ENCODE measurements at regions not wholly inside any gene's neighbourhood (a gene's known extent, or its start where the extent isn't known, plus 50 kb on each side); places are given as distances from the start of the nearest gene placed in this dataset.

DNA sequence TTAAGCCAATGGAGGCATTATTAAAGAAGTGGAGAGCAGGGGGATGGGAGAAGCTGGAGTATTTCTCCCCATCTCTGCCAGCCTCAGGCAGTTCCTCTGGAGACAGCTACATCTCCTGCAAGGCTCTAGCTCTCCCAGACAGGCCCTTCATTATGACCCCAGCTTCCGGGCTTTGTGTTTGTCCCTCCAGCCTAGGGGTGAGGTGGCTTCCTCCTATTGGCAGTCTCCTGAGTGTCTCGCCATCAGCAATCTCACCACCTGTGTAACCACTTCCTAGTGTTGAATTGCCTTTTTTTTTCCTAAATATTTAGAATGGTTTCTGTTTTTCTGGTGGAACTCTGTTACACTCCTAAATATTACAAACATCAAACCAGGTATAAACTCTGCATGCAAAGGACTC is 122.3 kb downstream of the FAM174B start:
- DNase-seq (ENCODE audit: low spot score), result no peak
- TF ChIP-seq, protein P1, sequence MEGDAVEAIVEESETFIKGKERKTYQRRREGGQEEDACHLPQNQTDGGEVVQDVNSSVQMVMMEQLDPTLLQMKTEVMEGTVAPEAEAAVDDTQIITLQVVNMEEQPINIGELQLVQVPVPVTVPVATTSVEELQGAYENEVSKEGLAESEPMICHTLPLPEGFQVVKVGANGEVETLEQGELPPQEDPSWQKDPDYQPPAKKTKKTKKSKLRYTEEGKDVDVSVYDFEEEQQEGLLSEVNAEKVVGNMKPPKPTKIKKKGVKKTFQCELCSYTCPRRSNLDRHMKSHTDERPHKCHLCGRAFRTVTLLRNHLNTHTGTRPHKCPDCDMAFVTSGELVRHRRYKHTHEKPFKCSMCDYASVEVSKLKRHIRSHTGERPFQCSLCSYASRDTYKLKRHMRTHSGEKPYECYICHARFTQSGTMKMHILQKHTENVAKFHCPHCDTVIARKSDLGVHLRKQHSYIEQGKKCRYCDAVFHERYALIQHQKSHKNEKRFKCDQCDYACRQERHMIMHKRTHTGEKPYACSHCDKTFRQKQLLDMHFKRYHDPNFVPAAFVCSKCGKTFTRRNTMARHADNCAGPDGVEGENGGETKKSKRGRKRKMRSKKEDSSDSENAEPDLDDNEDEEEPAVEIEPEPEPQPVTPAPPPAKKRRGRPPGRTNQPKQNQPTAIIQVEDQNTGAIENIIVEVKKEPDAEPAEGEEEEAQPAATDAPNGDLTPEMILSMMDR (IDR thresholded peaks at IDR 0.05; ENCODE audit: extremely low read depth, insufficient read depth, missing control alignments), result no peak
- in situ Hi-C loops (cut with MboI; ENCODE audit: low pct_unique_long_range_greater_than_20kb, low sequenced_read_pairs, unreplicated experiment), result no loop called here

DNA sequence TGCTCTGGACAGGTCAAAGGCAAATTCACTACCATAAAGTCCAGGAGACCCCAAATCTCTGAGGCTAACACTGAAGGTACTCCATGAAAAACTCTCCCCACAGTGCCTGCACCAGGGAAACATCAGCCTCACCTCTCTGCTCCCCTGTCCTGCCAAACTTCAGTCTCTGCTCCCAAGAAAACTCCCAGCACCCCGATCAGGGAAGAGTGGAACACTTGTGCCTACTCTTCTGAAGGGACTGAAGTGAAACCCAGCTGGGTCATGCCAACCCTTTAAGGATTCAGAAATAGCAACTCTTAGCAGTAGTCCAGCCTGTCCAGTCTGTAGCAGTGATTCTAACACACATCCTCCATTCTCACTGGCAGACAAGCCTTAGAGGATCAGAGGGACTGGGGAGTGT is 124.2 kb downstream of the FAM174B start:
- in situ Hi-C loops (cut with MboI; ENCODE audit: low pct_unique_long_range_greater_than_20kb, low sequenced_read_pairs, unreplicated experiment), result no loop called here
- TF ChIP-seq, protein P1 (IDR thresholded peaks at IDR 0.05; ENCODE audit: extremely low read depth, insufficient read depth, missing control alignments), result no peak
- DNase-seq (ENCODE audit: low spot score), result no peak

DNA sequence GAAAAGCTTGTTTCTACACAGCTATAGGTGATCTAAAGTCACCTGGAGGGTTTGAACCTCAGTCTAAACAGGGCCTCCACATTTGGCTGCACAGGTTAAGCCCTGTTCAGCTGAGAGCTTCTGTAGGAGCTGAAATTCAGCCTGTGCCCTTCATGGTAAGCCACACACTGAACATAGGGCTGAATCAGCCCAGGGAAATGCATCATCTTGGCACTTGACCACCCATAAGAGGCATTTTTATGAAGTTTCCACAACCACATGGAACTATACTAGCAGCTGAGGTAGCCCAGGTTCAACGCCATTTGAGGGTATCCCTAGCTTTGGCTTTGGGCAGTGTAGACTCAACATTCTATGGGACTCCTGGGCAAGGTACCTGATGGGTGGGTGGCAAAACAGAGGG is 126.8 kb downstream of the FAM174B start:
- TF ChIP-seq, protein P1 (IDR thresholded peaks at IDR 0.05; ENCODE audit: extremely low read depth, insufficient read depth, missing control alignments), result no peak
- in situ Hi-C loops (cut with MboI; ENCODE audit: low pct_unique_long_range_greater_than_20kb, low sequenced_read_pairs, unreplicated experiment), result loop anchor here (10.0 kb wide), 1 partner anchor 176 kb away; no protein-coding TSS in a partner anchor
- DNase-seq (ENCODE audit: low spot score), result no peak

DNA sequence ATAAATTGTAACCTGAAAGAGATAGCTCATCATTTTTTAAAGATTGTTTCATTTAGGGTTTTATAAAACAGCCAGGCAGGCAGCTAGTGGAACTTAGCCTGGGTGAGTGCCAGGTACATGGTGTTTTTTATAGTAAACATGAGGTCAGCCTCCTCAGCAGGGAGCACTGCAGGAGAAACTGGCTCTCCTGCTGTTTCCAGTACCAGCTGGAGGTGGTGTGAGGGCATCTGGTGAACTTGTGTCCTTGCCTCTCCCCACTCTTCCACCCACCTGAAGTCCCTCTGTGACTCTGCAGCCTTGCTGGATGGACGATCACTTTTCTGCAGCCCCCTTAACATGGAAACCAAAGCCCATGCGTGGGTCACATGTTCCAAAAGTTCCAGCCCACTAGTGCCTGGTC is 128.4 kb downstream of the FAM174B start:
- DNase-seq (ENCODE audit: low spot score), result no peak

DNA sequence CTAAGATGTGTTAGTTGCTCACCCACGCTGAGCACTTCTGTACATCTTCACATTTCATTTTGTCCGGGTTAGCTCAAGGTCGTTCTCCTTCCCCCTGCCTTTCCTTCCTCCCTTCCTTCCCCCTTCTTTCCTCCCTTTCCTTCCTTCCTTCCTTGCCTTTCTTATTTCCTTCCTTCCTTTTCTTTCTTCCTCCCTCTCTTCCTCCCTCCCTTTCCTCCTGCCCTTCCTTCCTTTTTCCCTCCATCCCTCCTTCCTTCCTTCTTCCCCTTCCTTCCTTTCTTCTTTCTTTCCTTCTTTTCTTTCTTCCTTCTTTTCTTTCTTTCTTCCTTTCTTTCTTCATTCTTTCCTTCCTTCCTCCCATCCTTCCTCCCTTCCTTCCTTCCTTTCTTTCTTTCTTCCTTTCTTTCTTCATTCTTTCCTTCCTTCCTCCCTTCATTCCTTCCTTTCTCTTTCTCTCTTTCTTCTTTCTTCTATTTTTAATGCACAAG is 129.8 kb downstream of the FAM174B start:
- in situ Hi-C loops (cut with MboI; ENCODE audit: low pct_unique_long_range_greater_than_20kb, low sequenced_read_pairs, unreplicated experiment), result loop anchor here (10.0 kb wide), 1 partner anchor 179 kb away; no protein-coding TSS in a partner anchor
- TF ChIP-seq, protein P1 (IDR thresholded peaks at IDR 0.05; ENCODE audit: extremely low read depth, insufficient read depth, missing control alignments), result no peak
- DNase-seq (ENCODE audit: low spot score), result no peak

More for the DNA sequence above, 128.4 kb downstream of the FAM174B start:
- in situ Hi-C loops (cut with MboI; ENCODE audit: low pct_unique_long_range_greater_than_20kb, low sequenced_read_pairs, unreplicated experiment), result loop anchor here (10.0 kb wide), 1 partner anchor 178 kb away; no protein-coding TSS in a partner anchor
- TF ChIP-seq, protein P1 (IDR thresholded peaks at IDR 0.05; ENCODE audit: extremely low read depth, insufficient read depth, missing control alignments), result no peak

DNA sequence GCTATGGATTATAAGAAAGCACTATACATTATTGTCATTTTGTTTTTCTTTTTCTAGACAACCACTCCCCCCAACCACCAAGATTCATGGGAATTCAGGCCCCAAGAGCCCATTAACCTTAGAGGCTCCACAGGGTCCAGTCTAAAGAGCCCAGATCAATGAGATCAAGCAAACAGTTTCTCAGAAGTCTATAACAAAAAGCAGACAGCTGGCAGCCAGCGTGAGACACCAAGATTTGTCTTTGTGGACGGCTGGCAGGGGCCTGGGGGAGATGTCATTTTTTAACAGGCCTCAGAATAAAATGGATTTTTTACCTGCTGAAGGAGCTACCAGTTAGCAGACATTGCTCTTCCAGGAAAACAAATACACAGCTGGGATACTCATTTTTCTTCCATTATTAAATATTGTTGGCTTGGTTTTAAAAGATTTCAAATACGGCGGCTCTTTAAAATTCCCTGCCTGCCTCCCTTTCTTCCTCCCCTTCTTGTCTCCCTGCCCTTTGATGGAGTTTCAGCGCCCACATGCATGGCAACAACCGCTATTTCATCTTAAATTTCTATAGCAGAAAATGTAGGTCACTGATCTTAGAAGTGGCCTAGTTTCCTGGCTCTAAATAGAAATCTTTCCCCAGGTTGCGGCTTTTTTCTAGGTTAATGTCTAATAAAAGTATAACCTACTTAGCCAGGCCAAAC is 130.6 kb downstream of the FAM174B start:
- in situ Hi-C loops (cut with MboI; ENCODE audit: low pct_unique_long_range_greater_than_20kb, low sequenced_read_pairs, unreplicated experiment), result loop anchor here (10.0 kb wide), 1 partner anchor 180 kb away; no protein-coding TSS in a partner anchor
- DNase-seq (ENCODE audit: low spot score), result no peak
- TF ChIP-seq, protein P1 (IDR thresholded peaks at IDR 0.05; ENCODE audit: extremely low read depth, insufficient read depth, missing control alignments), result no peak
